ENCODE measurements at regions not wholly inside any gene's neighbourhood (a gene's known extent, or its start where the extent isn't known, plus 50 kb on each side); places are given as distances from the start of the nearest gene placed in this dataset.
"Not testable (repeated sequence)": the region's sequence is repeated elsewhere in the genome, so short reads cannot be mapped to it uniquely, and the experiment has no call there.

- DNase-seq (ENCODE audit: low read depth); in situ Hi-C loops (cut with HindIII; ENCODE audit: low pct_unique_long_range_greater_than_20kb, low sequenced_read_pairs): not testable (repeated sequence)
Observed at GRCh38 chr9:41075671-41076070, 52.8 kb downstream of the FOXD4L6 start.

GRCh38 chr9:41074356-41074942 is 54.0 kb downstream of the FOXD4L6 start:
- peak; percentile 12 for DNase-seq (ENCODE audit: low read depth)
- in situ Hi-C loops (cut with HindIII; ENCODE audit: low pct_unique_long_range_greater_than_20kb, low sequenced_read_pairs), result not testable (repeated sequence)

GRCh38 chr9:41073471-41074243 is 54.8 kb downstream of the FOXD4L6 start:
- DNase-seq (ENCODE audit: low read depth); in situ Hi-C loops (cut with HindIII; ENCODE audit: low pct_unique_long_range_greater_than_20kb, low sequenced_read_pairs): not testable (repeated sequence)

GRCh38 chr9:41064125-41064795 is 64.2 kb downstream of the FOXD4L6 start:
- in situ Hi-C loops (cut with HindIII; ENCODE audit: low pct_unique_long_range_greater_than_20kb, low sequenced_read_pairs); DNase-seq (ENCODE audit: low read depth): not testable (repeated sequence)

GRCh38 chr9:41063243-41063642 is 65.2 kb downstream of the FOXD4L6 start:
- in situ Hi-C loops (cut with HindIII; ENCODE audit: low pct_unique_long_range_greater_than_20kb, low sequenced_read_pairs); DNase-seq (ENCODE audit: low read depth): not testable (repeated sequence)

- in situ Hi-C loops (cut with HindIII; ENCODE audit: low pct_unique_long_range_greater_than_20kb, low sequenced_read_pairs); DNase-seq (ENCODE audit: low read depth): not testable (repeated sequence)
Observed at GRCh38 chr9:41059603-41060002, 68.9 kb downstream of the FOXD4L6 start.

- peak; percentile 62 for DNase-seq (ENCODE audit: low read depth)
- in situ Hi-C loops (cut with HindIII; ENCODE audit: low pct_unique_long_range_greater_than_20kb, low sequenced_read_pairs), result not testable (repeated sequence)
Observed at GRCh38 chr9:41053666-41054363, 74.7 kb downstream of the FOXD4L6 start.

GRCh38 chr9:41048672-41049071 is 79.8 kb downstream of the FOXD4L6 start:
- DNase-seq (ENCODE audit: low read depth); in situ Hi-C loops (cut with HindIII; ENCODE audit: low pct_unique_long_range_greater_than_20kb, low sequenced_read_pairs): not testable (repeated sequence)

- DNase-seq (ENCODE audit: low read depth); in situ Hi-C loops (cut with HindIII; ENCODE audit: low pct_unique_long_range_greater_than_20kb, low sequenced_read_pairs): not testable (repeated sequence)
Observed at GRCh38 chr9:41047792-41048191, 80.7 kb downstream of the FOXD4L6 start.

GRCh38 chr9:41044930-41045329 is 83.6 kb downstream of the FOXD4L6 start:
- in situ Hi-C loops (cut with HindIII; ENCODE audit: low pct_unique_long_range_greater_than_20kb, low sequenced_read_pairs); DNase-seq (ENCODE audit: low read depth): not testable (repeated sequence)

GRCh38 chr9:41043433-41043832 is 85.0 kb downstream of the FOXD4L6 start:
- in situ Hi-C loops (cut with HindIII; ENCODE audit: low pct_unique_long_range_greater_than_20kb, low sequenced_read_pairs); DNase-seq (ENCODE audit: low read depth): not testable (repeated sequence)

GRCh38 chr9:41042111-41042510 is 86.4 kb downstream of the FOXD4L6 start:
- in situ Hi-C loops (cut with HindIII; ENCODE audit: low pct_unique_long_range_greater_than_20kb, low sequenced_read_pairs); DNase-seq (ENCODE audit: low read depth): not testable (repeated sequence)

- peak; percentile 61 for DNase-seq (ENCODE audit: low read depth)
- in situ Hi-C loops (cut with HindIII; ENCODE audit: low pct_unique_long_range_greater_than_20kb, low sequenced_read_pairs), result not testable (repeated sequence)
Observed at GRCh38 chr9:41040705-41041342, 87.7 kb downstream of the FOXD4L6 start.

- DNase-seq (ENCODE audit: low read depth); in situ Hi-C loops (cut with HindIII; ENCODE audit: low pct_unique_long_range_greater_than_20kb, low sequenced_read_pairs): not testable (repeated sequence)
Observed at GRCh38 chr9:41035276-41035675, 93.2 kb downstream of the FOXD4L6 start.

GRCh38 chr9:41034699-41035197 is 93.7 kb downstream of the FOXD4L6 start:
- in situ Hi-C loops (cut with HindIII; ENCODE audit: low pct_unique_long_range_greater_than_20kb, low sequenced_read_pairs); DNase-seq (ENCODE audit: low read depth): not testable (repeated sequence)

GRCh38 chr9:41033877-41034276 is 94.6 kb downstream of the FOXD4L6 start:
- DNase-seq (ENCODE audit: low read depth); in situ Hi-C loops (cut with HindIII; ENCODE audit: low pct_unique_long_range_greater_than_20kb, low sequenced_read_pairs): not testable (repeated sequence)

GRCh38 chr9:41033360-41033759 is 95.1 kb downstream of the FOXD4L6 start:
- in situ Hi-C loops (cut with HindIII; ENCODE audit: low pct_unique_long_range_greater_than_20kb, low sequenced_read_pairs); DNase-seq (ENCODE audit: low read depth): not testable (repeated sequence)

All from Caki2 (cell line).